Dendritic cell treated with granulocyte-macrophage colony-stimulating factor and Interleukin-4, amounts not matched to agents 40 ng/mL and 50 ng/mL, for 4 days (primary cell): ENCODE measurements at regions not wholly inside any gene's neighbourhood (a gene's known extent, or its start where the extent isn't known, plus 50 kb on each side); places are given as distances from the start of the nearest gene placed in this dataset.
"Not testable (repeated sequence)": the region's sequence is repeated elsewhere in the genome, so short reads cannot be mapped to it uniquely, and the experiment has no call there.

Experiments
- H3K27ac Mint-ChIP-seq: one replicate; pipeline ENCODE4 v1.8.0; 2022; ENCODE audit warnings: mild to moderate bottlenecking, mixed read lengths
- H3K27me3 Mint-ChIP-seq: one replicate; pipeline ENCODE4 v1.8.0; 2022; ENCODE audit warnings: mild to moderate bottlenecking, mixed read lengths
- H3K36me3 Mint-ChIP-seq: one replicate; pipeline ENCODE4 v1.8.0; 2022; ENCODE audit warnings: low read depth, mixed read lengths
- H3K4me1 Mint-ChIP-seq: one replicate; pipeline ENCODE4 v1.8.0; 2022; ENCODE audit warnings: low read depth, mixed read lengths
- H3K4me3 Mint-ChIP-seq: one replicate; pipeline ENCODE4 v1.8.0; 2022; ENCODE audit warnings: mild to moderate bottlenecking, moderate library complexity, mixed read lengths
- H3K9me3 Mint-ChIP-seq: one replicate; pipeline ENCODE4 v1.8.0; 2022; ENCODE audit warnings: mixed read lengths
- intact Hi-C: fragments of 100-400 bp; cut with micrococcal nuclease; formaldehyde crosslinking; loops from one replicate; pipeline ENCODE4 v1.15.0; 2022

DNA sequence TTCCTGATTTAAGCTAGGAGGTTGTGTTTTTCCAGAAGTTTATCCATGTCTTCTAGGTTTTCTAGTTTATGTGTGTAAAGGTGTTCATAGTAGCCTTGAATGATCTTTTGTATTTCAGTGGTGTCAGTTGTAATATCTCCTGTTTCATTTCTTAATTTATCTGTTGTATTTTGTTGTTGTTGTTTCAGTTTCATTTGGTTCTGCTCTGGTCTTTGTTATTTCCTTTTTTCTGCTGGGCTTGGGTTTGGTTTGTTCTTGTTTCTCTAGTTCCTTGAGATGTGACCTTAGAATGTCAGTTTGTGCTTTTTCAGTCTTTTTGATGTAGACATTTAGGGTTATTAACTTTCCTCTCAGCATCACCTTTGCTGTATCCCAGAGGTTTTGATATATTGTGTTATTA, 62.8 kb downstream of the SCP2D1 start:
- H3K36me3 Mint-ChIP-seq, H3K4me1 Mint-ChIP-seq, H3K27me3 Mint-ChIP-seq, H3K4me3 Mint-ChIP-seq, H3K27ac Mint-ChIP-seq, intact Hi-C loops: not testable (repeated sequence)
- peaks cover 21% of the 10 kb centered on the region for H3K9me3 Mint-ChIP-seq

DNA sequence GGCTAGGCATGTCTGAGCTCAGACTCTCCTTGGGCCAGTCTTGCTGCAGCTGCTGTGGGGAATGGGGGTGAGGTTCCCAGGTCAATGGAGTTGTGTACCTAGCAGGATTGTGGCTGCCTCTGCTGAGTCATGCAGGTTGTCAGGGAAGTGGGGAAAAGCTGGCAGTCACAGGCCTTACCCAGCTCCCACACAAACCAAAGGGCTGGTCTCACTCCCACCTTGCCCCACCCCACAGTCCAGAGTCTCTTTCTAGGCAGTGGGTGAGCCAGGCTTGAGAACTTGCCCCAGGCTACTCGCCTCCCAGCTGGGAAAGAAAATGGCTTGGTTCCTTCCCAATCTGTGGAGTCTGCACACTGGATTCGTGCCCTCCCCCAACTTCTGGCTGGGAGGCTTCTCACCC, 65.7 kb downstream of the SCP2D1 start:
- no peaks in the 10 kb centered on the region for H3K36me3 Mint-ChIP-seq
- intact Hi-C loops, result no loop called here
- peaks cover 8% of the 10 kb centered on the region for H3K4me1 Mint-ChIP-seq
- no peak overlapping the region for H3K4me3 Mint-ChIP-seq
- H3K27me3 Mint-ChIP-seq, result peaks cover 2% of the 10 kb centered on the region
- peaks cover 17% of the 10 kb centered on the region for H3K9me3 Mint-ChIP-seq
- H3K27ac Mint-ChIP-seq, result no peak overlapping the region

DNA sequence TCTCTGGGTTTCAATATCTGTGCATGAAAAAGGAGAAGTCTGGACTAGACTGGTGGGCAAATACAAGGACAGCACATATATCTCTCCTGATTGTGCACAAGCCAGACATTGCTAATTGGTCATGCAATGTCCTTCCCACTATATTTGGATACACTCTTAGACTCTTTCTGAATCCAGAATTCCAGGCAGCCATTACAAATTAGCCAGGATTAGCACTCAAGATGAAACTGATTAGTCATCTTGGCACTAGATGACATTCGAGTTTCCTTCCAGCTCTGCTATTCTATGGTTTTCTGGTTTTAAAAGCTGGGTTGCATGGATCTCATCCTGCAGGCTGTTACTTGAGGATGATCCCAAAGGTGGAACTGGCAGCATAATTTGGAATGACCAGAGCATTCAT, 73.2 kb downstream of the SCP2D1 start:
- Mint-ChIP-seq H3K36me3 (no peaks in the 10 kb centered on the region), H3K4me3 (no peak overlapping the region), H3K9me3 (peaks cover 4% of the 10 kb centered on the region), H3K27ac (no peak overlapping the region), H3K27me3 (no peaks in the 10 kb centered on the region), H3K4me1 (no peaks in the 10 kb centered on the region)
- intact Hi-C loops, result no loop called here

DNA sequence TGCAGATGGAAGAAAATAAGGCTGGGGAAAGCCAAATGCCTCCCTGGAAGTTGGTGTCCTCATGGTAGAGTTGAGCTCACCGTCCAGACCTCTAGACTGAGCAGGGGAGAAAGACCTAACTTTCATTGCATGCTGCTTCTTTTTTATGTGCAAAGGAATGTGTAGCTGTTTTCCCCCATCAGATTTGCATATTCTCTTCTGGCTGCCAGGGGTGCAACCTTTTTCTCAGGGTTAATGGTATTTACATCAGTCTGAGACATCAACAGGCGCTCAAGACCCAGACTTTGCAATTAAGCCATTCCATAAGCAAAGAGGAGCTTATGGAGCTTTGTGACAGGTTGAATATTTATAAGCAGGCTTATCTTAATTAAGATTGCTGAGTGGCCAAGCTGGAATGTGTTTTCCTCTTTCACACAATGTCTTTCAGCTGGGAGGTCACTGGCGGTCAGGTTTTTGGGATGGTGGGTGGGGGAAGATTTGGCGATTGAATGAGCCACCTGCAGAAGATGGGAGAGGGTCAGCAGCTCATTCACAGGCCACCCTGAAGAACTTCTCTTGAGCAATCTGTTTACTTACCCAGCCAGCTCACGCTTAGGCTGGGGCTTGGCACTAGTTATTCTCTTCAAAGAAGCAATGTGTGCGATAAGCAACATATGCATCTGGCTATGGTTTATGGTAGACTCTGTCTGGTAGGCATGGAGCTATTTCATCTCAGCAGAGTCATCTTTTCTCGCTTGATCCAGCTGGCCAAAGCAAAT, 88.6 kb downstream of the SCP2D1 start:
- H3K4me1 Mint-ChIP-seq, result no peaks in the 10 kb centered on the region
- H3K27me3 Mint-ChIP-seq, result no peaks in the 10 kb centered on the region
- no peaks in the 10 kb centered on the region for H3K36me3 Mint-ChIP-seq
- intact Hi-C loops, result no loop called here
- no peaks in the 10 kb centered on the region for H3K9me3 Mint-ChIP-seq
- H3K4me3 Mint-ChIP-seq, result no peak overlapping the region
- no peak overlapping the region for H3K27ac Mint-ChIP-seq

DNA sequence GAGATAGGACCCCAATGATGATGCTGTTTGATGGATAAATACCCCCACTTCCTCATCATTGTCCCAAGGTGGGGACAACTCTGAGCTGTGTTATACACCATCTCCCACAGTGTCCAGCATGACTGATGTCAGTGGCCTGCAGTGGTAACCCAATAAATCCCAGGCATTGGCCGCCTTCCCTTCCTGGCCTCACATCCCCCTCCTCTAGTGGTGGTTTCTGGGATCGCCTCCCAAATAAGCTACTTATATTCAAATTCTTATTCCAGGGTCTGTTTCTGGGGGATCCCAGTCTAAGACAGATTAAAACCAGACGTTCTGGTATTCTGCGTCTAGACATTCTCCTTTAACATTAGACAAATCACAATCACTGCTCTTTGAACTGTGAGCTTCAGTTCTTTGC, 90.6 kb downstream of the SCP2D1 start:
- no peaks in the 10 kb centered on the region for H3K36me3 Mint-ChIP-seq
- intact Hi-C loops, result no loop called here
- no peaks in the 10 kb centered on the region for H3K4me1 Mint-ChIP-seq
- no peak overlapping the region for H3K27ac Mint-ChIP-seq
- H3K27me3 Mint-ChIP-seq, result no peaks in the 10 kb centered on the region
- no peaks in the 10 kb centered on the region for H3K9me3 Mint-ChIP-seq
- no peak overlapping the region for H3K4me3 Mint-ChIP-seq

DNA sequence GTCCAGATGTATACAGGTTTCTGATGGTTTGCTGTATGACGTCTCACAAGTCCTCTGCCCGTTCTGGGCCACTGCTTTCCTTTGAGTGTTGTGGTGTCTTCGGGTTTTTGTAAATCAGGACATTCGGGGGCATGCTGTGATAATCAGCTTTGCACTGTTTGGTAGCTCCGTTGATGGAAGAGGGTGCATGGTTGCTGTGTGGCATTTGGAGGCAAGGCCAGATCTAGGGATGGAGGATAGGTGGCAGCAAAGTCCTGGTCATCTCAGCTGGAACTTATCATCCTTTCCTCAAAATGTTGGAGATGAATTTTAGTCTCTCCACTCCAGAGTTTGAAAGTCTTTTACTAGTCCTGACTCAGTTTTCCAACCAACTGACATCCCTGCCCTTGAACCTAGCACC, 91.0 kb downstream of the SCP2D1 start:
- Mint-ChIP-seq H3K27ac (no peak overlapping the region), H3K27me3 (no peaks in the 10 kb centered on the region), H3K9me3 (no peaks in the 10 kb centered on the region), H3K4me1 (no peaks in the 10 kb centered on the region), H3K4me3 (no peak overlapping the region), H3K36me3 (no peaks in the 10 kb centered on the region)
- intact Hi-C loops, result no loop called here

DNA sequence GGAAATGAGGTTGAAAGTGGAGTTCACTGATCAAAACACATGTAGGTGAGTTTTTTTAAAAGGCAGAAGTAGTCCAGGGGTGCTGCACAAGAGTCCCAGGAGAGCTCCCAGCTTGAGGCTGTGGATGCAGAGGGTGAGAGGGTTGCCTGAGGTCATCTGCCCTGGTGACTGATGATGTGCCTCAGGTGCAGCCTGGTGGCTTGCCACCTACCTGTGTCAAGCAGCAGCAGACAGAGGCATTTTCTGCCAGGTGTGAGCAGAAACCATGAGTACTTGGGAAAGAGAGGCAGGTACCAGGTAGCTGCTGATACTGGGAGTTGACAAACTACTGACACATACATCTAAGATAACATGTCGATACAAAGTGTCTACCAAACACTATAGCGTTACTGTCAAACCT, 92.5 kb downstream of the SCP2D1 start:
- intact Hi-C loops, result no loop called here
- Mint-ChIP-seq H3K4me1 (no peaks in the 10 kb centered on the region), H3K27ac (no peak overlapping the region), H3K36me3 (no peaks in the 10 kb centered on the region), H3K4me3 (no peak overlapping the region), H3K27me3 (peaks cover 1% of the 10 kb centered on the region), H3K9me3 (no peaks in the 10 kb centered on the region)

DNA sequence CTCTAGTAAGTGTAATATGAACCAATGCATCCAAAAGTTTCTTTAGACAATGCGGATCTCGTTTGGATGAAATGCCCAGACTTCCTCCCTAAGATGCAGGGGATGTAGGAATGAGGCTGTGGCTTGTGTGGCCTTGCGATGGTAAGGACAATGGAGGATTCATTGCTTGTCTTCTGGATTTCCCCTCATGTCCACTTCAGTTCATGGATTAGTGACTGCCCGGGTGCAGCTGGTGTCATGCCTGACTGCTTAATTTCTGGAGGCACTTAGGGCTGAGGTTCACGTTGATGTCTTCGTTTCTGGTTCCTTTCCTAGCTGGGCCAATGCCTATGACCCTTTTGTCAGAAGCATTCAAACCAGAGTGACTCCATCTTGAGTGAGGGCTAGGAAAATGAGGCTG, 93.8 kb downstream of the SCP2D1 start:
- Mint-ChIP-seq H3K9me3 (no peaks in the 10 kb centered on the region), H3K27ac (no peak overlapping the region), H3K27me3 (peaks cover 1% of the 10 kb centered on the region), H3K36me3 (no peaks in the 10 kb centered on the region), H3K4me3 (no peak overlapping the region), H3K4me1 (no peaks in the 10 kb centered on the region)
- intact Hi-C loops, result no loop called here

DNA sequence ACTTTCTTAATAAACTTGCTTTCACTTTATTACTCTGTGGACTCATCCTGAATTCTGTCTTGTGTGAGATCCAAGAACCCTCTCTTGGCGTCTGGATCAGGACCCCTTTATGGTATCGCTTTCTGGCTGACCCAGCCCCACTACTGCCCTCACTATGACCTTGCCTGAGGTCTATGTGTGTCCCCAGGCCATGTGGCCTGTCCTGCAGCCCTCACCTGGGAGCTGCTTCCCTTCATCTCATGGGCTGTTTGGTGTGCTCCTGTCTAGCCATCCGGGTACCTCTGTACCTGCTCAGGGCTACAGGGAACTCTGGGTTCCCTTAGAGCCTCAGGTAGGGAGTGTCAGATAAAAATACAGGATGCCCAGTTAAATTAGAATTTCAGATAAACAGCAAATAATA, 94.5 kb downstream of the SCP2D1 start:
- Mint-ChIP-seq H3K27me3 (peaks cover 1% of the 10 kb centered on the region), H3K36me3 (no peaks in the 10 kb centered on the region), H3K4me3 (no peak overlapping the region), H3K4me1 (no peaks in the 10 kb centered on the region), H3K9me3 (no peaks in the 10 kb centered on the region), H3K27ac (no peak overlapping the region)
- intact Hi-C loops, result no loop called here

DNA sequence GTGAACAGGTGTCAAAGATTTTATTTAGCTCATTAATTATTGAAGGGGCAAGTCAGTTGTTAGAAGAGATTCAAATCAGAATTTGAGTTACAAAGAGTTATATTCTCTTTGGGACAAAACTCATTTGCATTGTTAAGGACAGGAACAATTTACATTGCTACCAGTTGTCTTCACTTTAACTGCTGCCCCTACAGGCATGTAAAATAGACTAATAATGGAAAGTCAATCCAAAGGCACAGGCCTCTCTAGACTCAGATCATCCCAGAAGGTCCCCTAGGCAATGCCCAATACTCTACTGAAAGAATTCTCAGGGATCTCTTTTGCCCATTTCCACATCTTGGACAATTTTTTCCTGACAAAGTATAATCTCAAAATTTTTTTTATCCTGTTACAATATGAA, 95.7 kb downstream of the SCP2D1 start:
- no peak overlapping the region for H3K27ac Mint-ChIP-seq
- no peak overlapping the region for H3K4me3 Mint-ChIP-seq
- H3K27me3 Mint-ChIP-seq, result peaks cover 1% of the 10 kb centered on the region
- no peaks in the 10 kb centered on the region for H3K9me3 Mint-ChIP-seq
- intact Hi-C loops, result no loop called here
- H3K4me1 Mint-ChIP-seq, result no peaks in the 10 kb centered on the region
- no peaks in the 10 kb centered on the region for H3K36me3 Mint-ChIP-seq

DNA sequence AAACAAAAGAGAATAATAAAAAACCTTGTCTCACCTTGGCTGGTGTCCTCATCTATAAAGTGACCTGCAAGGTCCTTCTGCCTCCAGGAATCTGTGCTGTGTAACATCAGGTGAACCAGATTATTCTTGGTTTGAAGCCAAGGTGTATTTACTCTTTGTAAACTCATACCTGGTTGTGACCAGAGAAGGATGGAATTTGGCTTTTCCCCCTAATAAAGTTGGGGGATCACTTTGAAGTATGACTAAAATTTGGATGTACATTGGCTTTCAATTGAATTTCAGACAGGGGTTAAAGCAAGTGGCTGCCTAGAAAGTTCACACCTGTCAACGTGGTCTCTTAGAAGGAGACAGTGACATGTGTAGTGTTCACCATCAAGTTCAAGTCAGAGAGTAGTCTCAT, 100.1 kb downstream of the SCP2D1 start:
- H3K36me3 Mint-ChIP-seq, result no peaks in the 10 kb centered on the region
- H3K27me3 Mint-ChIP-seq, result peaks cover 1% of the 10 kb centered on the region
- no peak overlapping the region for H3K4me3 Mint-ChIP-seq
- H3K27ac Mint-ChIP-seq, result no peak overlapping the region
- intact Hi-C loops, result no loop called here
- H3K4me1 Mint-ChIP-seq, result no peaks in the 10 kb centered on the region
- H3K9me3 Mint-ChIP-seq, result no peaks in the 10 kb centered on the region

DNA sequence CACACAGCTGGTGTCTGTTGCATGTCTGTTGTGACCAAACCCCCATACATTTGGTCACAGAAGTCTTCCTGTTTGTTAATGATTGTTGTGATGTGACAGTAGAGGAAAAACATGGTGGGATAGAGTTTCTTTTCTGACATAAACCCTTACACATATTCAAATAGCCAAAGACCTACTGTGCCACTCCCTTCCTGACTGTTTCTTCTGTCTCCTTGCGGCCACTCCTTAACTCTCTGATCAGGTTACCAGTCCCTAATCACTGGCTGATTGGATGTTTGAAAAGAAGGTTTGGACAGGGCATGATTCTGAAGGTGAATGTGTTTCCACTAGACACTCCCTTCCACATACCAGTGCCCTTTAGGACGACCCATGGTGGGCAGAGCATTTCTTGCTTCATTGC, 101.2 kb downstream of the SCP2D1 start:
- no peak overlapping the region for H3K27ac Mint-ChIP-seq
- H3K9me3 Mint-ChIP-seq, result no peaks in the 10 kb centered on the region
- intact Hi-C loops, result no loop called here
- no peaks in the 10 kb centered on the region for H3K36me3 Mint-ChIP-seq
- peaks cover 1% of the 10 kb centered on the region for H3K27me3 Mint-ChIP-seq
- H3K4me1 Mint-ChIP-seq, result no peaks in the 10 kb centered on the region
- H3K4me3 Mint-ChIP-seq, result no peak overlapping the region

DNA sequence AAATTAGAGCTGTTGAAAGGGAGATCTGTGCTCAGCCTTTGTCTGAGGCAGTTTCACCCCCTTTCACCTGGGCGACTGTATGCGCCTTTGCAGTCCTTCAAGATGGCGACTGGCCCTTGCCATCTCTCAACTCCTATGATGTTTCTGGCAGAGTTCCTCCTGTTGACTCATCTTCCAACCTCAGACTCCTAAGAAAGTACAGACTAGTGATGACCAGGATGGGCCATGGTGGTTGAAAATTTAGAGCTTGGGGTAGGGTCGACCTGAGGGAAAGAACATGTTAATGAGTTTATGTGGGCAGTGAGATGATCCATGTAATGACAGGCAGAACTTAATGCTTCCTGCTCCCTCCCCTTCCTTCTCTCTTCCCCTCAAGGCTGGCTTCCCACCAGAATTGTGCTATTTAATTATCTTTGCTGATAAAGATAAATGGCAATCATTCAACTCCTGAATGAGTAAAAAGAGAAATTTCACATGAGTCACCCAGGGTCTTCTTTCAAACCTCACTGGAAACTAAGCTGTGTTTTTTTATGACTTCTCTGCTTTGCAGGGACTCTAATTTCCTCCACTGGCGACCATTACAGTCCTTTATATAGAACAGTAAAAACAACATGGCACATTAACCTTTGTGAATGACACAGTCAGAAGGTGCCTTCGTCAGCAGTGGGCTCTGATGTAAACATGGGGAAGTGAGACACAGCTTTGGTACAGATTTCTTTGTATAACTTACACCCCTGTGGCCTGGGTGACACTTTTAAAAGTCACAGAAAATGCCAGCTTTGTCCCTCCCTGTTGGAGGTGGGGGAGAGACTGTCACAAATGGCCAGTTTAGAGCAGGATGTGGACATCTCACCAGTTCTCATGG, 103.5 kb downstream of the SCP2D1 start:
- Mint-ChIP-seq H3K27me3 (no peaks in the 10 kb centered on the region), H3K27ac (no peak overlapping the region), H3K4me3 (no peak overlapping the region), H3K4me1 (no peaks in the 10 kb centered on the region), H3K36me3 (no peaks in the 10 kb centered on the region), H3K9me3 (no peaks in the 10 kb centered on the region)
- intact Hi-C loops, result no loop called here

DNA sequence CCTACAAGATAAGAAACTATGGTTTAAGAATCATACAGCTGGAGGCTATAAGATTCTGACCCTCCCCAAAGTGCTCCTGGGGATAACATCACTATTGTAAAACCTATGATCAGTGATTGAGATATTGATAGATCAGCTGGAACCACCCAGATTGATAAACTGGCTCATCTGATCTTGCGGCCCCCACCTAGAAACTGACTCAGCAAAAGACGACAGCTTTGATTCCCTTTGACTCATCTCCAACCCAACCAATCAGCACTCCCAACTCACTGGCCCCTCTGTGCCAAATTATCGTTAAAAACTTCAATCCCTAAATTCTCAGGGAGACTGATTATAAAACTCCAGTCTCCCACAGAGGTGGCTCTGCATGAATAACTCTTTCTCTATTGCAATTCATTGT, 106.4 kb downstream of the SCP2D1 start:
- Mint-ChIP-seq H3K36me3 (no peaks in the 10 kb centered on the region), H3K9me3 (no peaks in the 10 kb centered on the region), H3K27me3 (no peaks in the 10 kb centered on the region), H3K4me1 (no peaks in the 10 kb centered on the region), H3K27ac (no peak overlapping the region), H3K4me3 (no peak overlapping the region)
- intact Hi-C loops, result no loop called here

DNA sequence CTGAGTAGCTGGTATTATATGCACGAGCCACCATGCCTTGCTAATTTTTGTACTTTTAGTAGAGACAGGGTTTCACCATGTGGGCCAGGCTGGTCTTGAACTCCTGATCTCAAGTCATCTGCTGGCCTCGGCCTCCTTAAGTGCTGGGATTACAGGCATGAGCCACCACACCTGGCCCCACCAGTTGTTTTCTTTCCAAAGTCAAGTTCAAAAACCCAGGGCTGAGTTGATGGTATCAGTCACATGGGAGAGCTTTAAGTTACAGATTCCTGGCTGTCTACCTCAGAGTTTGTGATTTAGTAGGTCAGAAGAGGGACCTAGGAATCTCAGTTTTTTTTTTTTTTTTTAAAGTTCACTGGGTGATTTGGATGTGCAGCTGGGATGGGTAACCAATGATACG, 107.7 kb downstream of the SCP2D1 start:
- intact Hi-C loops, result no loop called here
- H3K36me3 Mint-ChIP-seq, result no peaks in the 10 kb centered on the region
- no peaks in the 10 kb centered on the region for H3K4me1 Mint-ChIP-seq
- no peak overlapping the region for H3K27ac Mint-ChIP-seq
- no peaks in the 10 kb centered on the region for H3K27me3 Mint-ChIP-seq
- H3K9me3 Mint-ChIP-seq, result no peaks in the 10 kb centered on the region
- no peak overlapping the region for H3K4me3 Mint-ChIP-seq
